ENCODE measurements at regions not wholly inside any gene's neighbourhood (a gene's known extent, or its start where the extent isn't known, plus 50 kb on each side); places are given as distances from the start of the nearest gene placed in this dataset.

DNA sequence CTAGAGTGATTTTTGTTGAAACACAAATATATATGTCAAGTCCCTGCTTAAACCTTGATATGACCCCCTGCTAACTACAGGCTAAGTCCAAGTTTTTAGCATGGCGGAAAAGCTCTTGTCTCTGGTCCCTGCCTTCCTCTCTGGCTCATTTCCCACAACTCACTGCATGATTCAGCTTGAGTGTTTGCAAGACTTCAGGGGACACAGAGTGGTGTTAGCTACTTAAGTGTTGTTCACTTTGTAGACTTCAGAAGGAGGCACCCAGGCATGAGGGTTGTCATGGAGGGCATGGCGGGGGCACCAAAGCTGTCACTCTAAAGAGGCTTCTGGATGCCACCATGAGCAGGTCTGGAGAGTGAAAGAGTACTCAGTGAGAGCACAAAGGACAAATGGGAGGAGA lies 362.4 kb upstream of the ACTBL2 start:
- Histone ChIP-seq H3K9me1 (ENCODE audit: control insufficient read depth, extremely low read depth, insufficient read depth, low read length) (no peaks in the 10 kb centered on the region), H4K20me1 (ENCODE audit: control insufficient read depth, extremely low read depth, insufficient read depth, low read length) (no peaks in the 10 kb centered on the region), H3K27ac (ENCODE audit: control insufficient read depth, insufficient read depth, low read length) (no peak overlapping the region), H3K4me2 (ENCODE audit: control insufficient read depth, extremely low read depth, insufficient read depth, low read depth, low read length) (no peak overlapping the region), H2AFZ (ENCODE audit: control insufficient read depth, low read length) (no peak overlapping the region), H3K79me2 (ENCODE audit: control insufficient read depth, insufficient read depth, low read length) (no peaks in the 10 kb centered on the region), H3K4me1 (ENCODE audit: control insufficient read depth, extremely low read depth, insufficient read depth, low read length) (peaks cover 37% of the 10 kb centered on the region), H3K9ac (ENCODE audit: control insufficient read depth, extremely low read depth, insufficient read depth, low read length) (no peak overlapping the region), H3K36me3 (ENCODE audit: control insufficient read depth in 2 of 2, extremely low read depth in 1 of 2, insufficient read depth in 2 of 2, low read length in 2 of 2) (no peaks in the 10 kb centered on the region), H3K9me3 (ENCODE audit: control insufficient read depth, low read depth, low read length) (no peaks in the 10 kb centered on the region), H3K4me3 (ENCODE audit: control insufficient read depth in 2 of 3, extremely low read depth in 1 of 3, insufficient read depth in 2 of 3, low read depth in 1 of 3, low read length in 3 of 3) (no peak overlapping the region), H3K27me3 (ENCODE audit: control insufficient read depth, extremely low read depth, insufficient read depth, low read length) (no peaks in the 10 kb centered on the region)
- TF ChIP-seq EZH2 (IDR thresholded peaks at IDR 0.05; ENCODE audit: low read length): no peak
- no peak for TF ChIP-seq CTCF (optimal IDR thresholded peaks at IDR 0.05 in 1 of 3, IDR thresholded peaks at IDR 0.05 in 1 of 3, conservative IDR thresholded peaks at IDR 0.05 in 1 of 3; ENCODE audit: extremely low read depth in 1 of 3, insufficient read depth in 2 of 3, low read length in 3 of 3)
- dilution Hi-C loops (cut with MboI; ENCODE audit: extremely low pct_ligation_motif_present, low sequenced_read_pairs): no loop called here
- DNase-seq (ENCODE audit: low read depth, low spot score) (no peak), FAIRE-seq (peak; percentile 29)

- dilution Hi-C loops (cut with MboI; ENCODE audit: extremely low pct_ligation_motif_present, low sequenced_read_pairs): no loop called here
These were observed 361.8 kb upstream of the ACTBL2 start for GRCh38 chr5:57844410-57844809.

More at GRCh38 chr5:57844410-57844809, 361.8 kb upstream of the ACTBL2 start:
- Histone ChIP-seq H3K9me1 (ENCODE audit: control insufficient read depth, extremely low read depth, insufficient read depth, low read length) (no peaks in the 10 kb centered on the region), H4K20me1 (ENCODE audit: control insufficient read depth, extremely low read depth, insufficient read depth, low read length) (no peaks in the 10 kb centered on the region), H2AFZ (ENCODE audit: control insufficient read depth, low read length) (no peak overlapping the region), H3K27ac (ENCODE audit: control insufficient read depth, insufficient read depth, low read length) (no peak overlapping the region), H3K4me2 (ENCODE audit: control insufficient read depth, extremely low read depth, insufficient read depth, low read depth, low read length) (no peak overlapping the region), H3K36me3 (ENCODE audit: control insufficient read depth in 2 of 2, extremely low read depth in 1 of 2, insufficient read depth in 2 of 2, low read length in 2 of 2) (no peaks in the 10 kb centered on the region), H3K9ac (ENCODE audit: control insufficient read depth, extremely low read depth, insufficient read depth, low read length) (no peak overlapping the region), H3K4me3 (ENCODE audit: control insufficient read depth in 2 of 3, extremely low read depth in 1 of 3, insufficient read depth in 2 of 3, low read depth in 1 of 3, low read length in 3 of 3) (no peak overlapping the region), H3K9me3 (ENCODE audit: control insufficient read depth, low read depth, low read length) (no peaks in the 10 kb centered on the region), H3K27me3 (ENCODE audit: control insufficient read depth, extremely low read depth, insufficient read depth, low read length) (no peaks in the 10 kb centered on the region), H3K79me2 (ENCODE audit: control insufficient read depth, insufficient read depth, low read length) (no peaks in the 10 kb centered on the region), H3K4me1 (ENCODE audit: control insufficient read depth, extremely low read depth, insufficient read depth, low read length) (peaks cover 43% of the 10 kb centered on the region)
- no peak for DNase-seq (ENCODE audit: low read depth, low spot score)
- no peak for TF ChIP-seq CTCF (optimal IDR thresholded peaks at IDR 0.05 in 1 of 3, IDR thresholded peaks at IDR 0.05 in 1 of 3, conservative IDR thresholded peaks at IDR 0.05 in 1 of 3; ENCODE audit: extremely low read depth in 1 of 3, insufficient read depth in 2 of 3, low read length in 3 of 3)
- FAIRE-seq: no peak
